ENCODE measurements at regions not wholly inside any gene's neighbourhood (a gene's known extent, or its start where the extent isn't known, plus 50 kb on each side); places are given as distances from the start of the nearest gene placed in this dataset.

- Histone ChIP-seq H3K79me2 (ENCODE audit: insufficient read depth, low read length) (no peaks in the 10 kb centered on the region), H4K20me1 (ENCODE audit: insufficient read depth, low read length) (no peaks in the 10 kb centered on the region), H3K4me2 (ENCODE audit: insufficient read depth, low read length) (no peak overlapping the region), H3K4me1 (ENCODE audit: insufficient read depth, low read length) (no peaks in the 10 kb centered on the region), H3K27ac (ENCODE audit: low read depth, low read length) (no peak overlapping the region), H3K27me3 (ENCODE audit: insufficient read depth, low read length) (peaks cover 13% of the 10 kb centered on the region), H3K36me3 (ENCODE audit: insufficient read depth, low read length) (no peaks in the 10 kb centered on the region), H3K9me3 (ENCODE audit: low read depth, low read length) (no peaks in the 10 kb centered on the region), H3K4me3 (ENCODE audit: insufficient read depth, low read length) (peak overlapping the region; percentile 24), H2AFZ (ENCODE audit: low read length) (peak overlapping the region; percentile 55)
- no peak for TF ChIP-seq CTCF (IDR thresholded peaks at IDR 0.05; ENCODE audit: extremely low read depth, low read depth, low read length)
- DNase-seq (ENCODE audit: insufficient read length, low spot score, missing footprints), result peak; percentile 48
These were observed 85.4 kb upstream of the FOXQ1 start for GRCh38 chr6:1226277-1227099.

- no peak for TF ChIP-seq CTCF (IDR thresholded peaks at IDR 0.05; ENCODE audit: extremely low read depth, low read depth, low read length)
- Histone ChIP-seq H3K4me1 (ENCODE audit: insufficient read depth, low read length) (no peaks in the 10 kb centered on the region), H3K27ac (ENCODE audit: low read depth, low read length) (no peak overlapping the region), H3K79me2 (ENCODE audit: insufficient read depth, low read length) (no peaks in the 10 kb centered on the region), H3K4me2 (ENCODE audit: insufficient read depth, low read length) (no peak overlapping the region), H3K27me3 (ENCODE audit: insufficient read depth, low read length) (peaks cover 3% of the 10 kb centered on the region), H2AFZ (ENCODE audit: low read length) (no peak overlapping the region), H3K36me3 (ENCODE audit: insufficient read depth, low read length) (no peaks in the 10 kb centered on the region), H3K4me3 (ENCODE audit: insufficient read depth, low read length) (no peak overlapping the region), H4K20me1 (ENCODE audit: insufficient read depth, low read length) (no peaks in the 10 kb centered on the region), H3K9me3 (ENCODE audit: low read depth, low read length) (no peaks in the 10 kb centered on the region)
- DNase-seq (ENCODE audit: insufficient read length, low spot score, missing footprints), result no peak
These were observed 87.4 kb upstream of the FOXQ1 start for GRCh38 chr6:1224514-1224913.

DNA sequence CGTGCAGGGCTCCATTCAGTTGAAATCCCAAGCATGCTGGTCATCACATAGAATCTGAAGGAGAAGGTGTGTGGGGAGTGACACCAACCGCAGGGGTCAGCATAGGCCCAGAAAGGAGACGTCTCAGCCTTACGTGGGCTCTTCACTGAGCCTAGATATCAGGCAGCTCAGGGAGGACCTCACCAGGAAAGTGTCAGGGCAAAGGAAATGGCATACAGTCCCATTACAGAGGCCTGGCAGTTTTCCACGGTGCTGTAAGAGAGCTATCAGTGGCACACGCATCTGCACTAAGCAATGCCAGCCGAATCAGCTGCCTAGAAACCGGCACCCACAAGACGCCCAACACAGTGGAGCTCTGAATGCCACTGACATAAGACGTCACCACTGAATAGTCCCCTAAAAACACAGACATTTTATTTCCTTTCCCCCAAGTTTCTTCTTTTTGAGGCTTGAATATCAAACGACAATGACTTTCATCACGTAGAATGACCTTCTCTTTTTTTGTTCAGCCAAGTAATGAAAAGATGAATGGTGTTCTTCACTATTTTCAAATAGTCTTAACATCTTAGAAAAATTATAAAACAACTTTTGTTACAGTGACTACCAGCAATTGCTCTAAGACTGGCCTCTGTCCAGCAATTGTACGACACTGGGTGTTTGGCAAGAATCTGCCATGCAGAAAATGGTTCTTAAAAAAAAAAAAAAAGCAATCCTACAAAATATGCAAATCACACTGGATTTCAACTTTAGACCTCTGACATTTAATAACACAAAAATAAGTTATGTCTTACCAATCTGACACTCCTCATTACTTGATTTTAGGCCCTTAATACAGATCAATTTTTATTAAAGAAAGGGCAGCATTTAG, 88.9 kb upstream of the FOXQ1 start:
- H3K4me2 ChIP-seq (ENCODE audit: insufficient read depth, low read length), result no peak overlapping the region
- no peaks in the 10 kb centered on the region for H3K36me3 ChIP-seq (ENCODE audit: insufficient read depth, low read length)
- TF ChIP-seq CTCF (IDR thresholded peaks at IDR 0.05; ENCODE audit: extremely low read depth, low read depth, low read length), result no peak
- no peaks in the 10 kb centered on the region for H3K4me1 ChIP-seq (ENCODE audit: insufficient read depth, low read length)
- no peak overlapping the region for H3K27ac ChIP-seq (ENCODE audit: low read depth, low read length)
- no peak overlapping the region for H3K4me3 ChIP-seq (ENCODE audit: insufficient read depth, low read length)
- no peak overlapping the region for H2AFZ ChIP-seq (ENCODE audit: low read length)
- no peaks in the 10 kb centered on the region for H3K9me3 ChIP-seq (ENCODE audit: low read depth, low read length)
- H3K79me2 ChIP-seq (ENCODE audit: insufficient read depth, low read length), result no peaks in the 10 kb centered on the region
- no peak for DNase-seq (ENCODE audit: insufficient read length, low spot score, missing footprints)
- no peaks in the 10 kb centered on the region for H4K20me1 ChIP-seq (ENCODE audit: insufficient read depth, low read length)
- H3K27me3 ChIP-seq (ENCODE audit: insufficient read depth, low read length), result peaks cover 3% of the 10 kb centered on the region

DNA sequence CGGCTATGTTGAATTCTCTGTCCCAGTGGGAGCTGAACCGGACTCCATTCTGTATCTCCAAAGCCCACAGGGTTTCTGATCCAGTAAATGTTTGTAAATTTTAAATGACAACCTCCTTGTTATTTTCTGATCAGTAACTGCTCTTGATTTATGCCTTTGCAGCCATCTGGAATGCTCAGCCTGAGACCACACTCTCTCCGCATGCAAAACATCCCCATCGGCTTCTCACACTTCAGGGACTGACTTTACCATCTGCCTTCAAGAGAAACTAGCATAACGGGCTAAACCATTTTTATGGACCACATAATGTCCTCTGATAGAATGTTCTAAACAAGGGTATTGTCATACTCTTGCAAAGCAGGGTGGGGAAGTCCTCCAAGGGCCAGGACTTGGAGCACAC, 94.5 kb upstream of the FOXQ1 start:
- no peaks in the 10 kb centered on the region for H3K9me3 ChIP-seq (ENCODE audit: low read depth, low read length)
- H4K20me1 ChIP-seq (ENCODE audit: insufficient read depth, low read length), result no peaks in the 10 kb centered on the region
- no peaks in the 10 kb centered on the region for H3K27me3 ChIP-seq (ENCODE audit: insufficient read depth, low read length)
- H2AFZ ChIP-seq (ENCODE audit: low read length), result no peak overlapping the region
- H3K4me3 ChIP-seq (ENCODE audit: insufficient read depth, low read length), result no peak overlapping the region
- H3K4me2 ChIP-seq (ENCODE audit: insufficient read depth, low read length), result no peak overlapping the region
- H3K4me1 ChIP-seq (ENCODE audit: insufficient read depth, low read length), result no peaks in the 10 kb centered on the region
- no peaks in the 10 kb centered on the region for H3K36me3 ChIP-seq (ENCODE audit: insufficient read depth, low read length)
- DNase-seq (ENCODE audit: insufficient read length, low spot score, missing footprints), result no peak
- TF ChIP-seq CTCF (IDR thresholded peaks at IDR 0.05; ENCODE audit: extremely low read depth, low read depth, low read length), result no peak
- H3K79me2 ChIP-seq (ENCODE audit: insufficient read depth, low read length), result no peaks in the 10 kb centered on the region
- H3K27ac ChIP-seq (ENCODE audit: low read depth, low read length), result no peak overlapping the region

Data from osteoblast (primary cell).